HuH-7 (cell line): ENCODE measurements at regions not wholly inside any gene's neighbourhood (a gene's known extent, or its start where the extent isn't known, plus 50 kb on each side); places are given as distances from the start of the nearest gene placed in this dataset.
"Not testable (repeated sequence)": the region's sequence is repeated elsewhere in the genome, so short reads cannot be mapped to it uniquely, and the experiment has no call there.

Source experiments
- DNase-seq: peaks from one replicate; pipeline ENCODE4 v3.0.0; 2011; ENCODE audit warnings: low spot score

- DNase-seq: no peak
Observed at GRCh38 chr11:130675917-130676316, 227.5 kb downstream of the ADAMTS15 start.

- no peak for DNase-seq
Observed at GRCh38 chr11:130677486-130678153, 229.2 kb downstream of the ADAMTS15 start.

GRCh38 chr11:130679247-130679646 is 230.8 kb downstream of the ADAMTS15 start:
- DNase-seq: no peak

- not testable (repeated sequence) for DNase-seq
Observed at GRCh38 chr11:130682471-130682870, 233.8 kb downstream of the SNX19 start.

- no peak for DNase-seq
Observed at GRCh38 chr11:130689222-130689908, 226.9 kb downstream of the SNX19 start.

GRCh38 chr11:130691581-130691980 is 224.7 kb downstream of the SNX19 start:
- no peak for DNase-seq

- DNase-seq: no peak
Observed at GRCh38 chr11:130692220-130692619, 224.1 kb downstream of the SNX19 start.

GRCh38 chr11:130693543-130693942 is 222.7 kb downstream of the SNX19 start:
- DNase-seq: no peak

GRCh38 chr11:130694488-130695045 is 221.7 kb downstream of the SNX19 start:
- DNase-seq: no peak

GRCh38 chr11:130698174-130698573 is 218.1 kb downstream of the SNX19 start:
- DNase-seq: no peak

GRCh38 chr11:130699561-130699960 is 216.7 kb downstream of the SNX19 start:
- no peak for DNase-seq

- no peak for DNase-seq
Observed at GRCh38 chr11:130700092-130700491, 216.2 kb downstream of the SNX19 start.

- DNase-seq: no peak
Observed at GRCh38 chr11:130703489-130704190, 212.6 kb downstream of the SNX19 start.

GRCh38 chr11:130705670-130706421 is 210.4 kb downstream of the SNX19 start:
- no peak for DNase-seq

GRCh38 chr11:130706572-130706971 is 209.7 kb downstream of the SNX19 start:
- DNase-seq: no peak

GRCh38 chr11:130707217-130707616 is 209.1 kb downstream of the SNX19 start:
- no peak for DNase-seq

- no peak for DNase-seq
Observed at GRCh38 chr11:130709531-130709930, 206.7 kb downstream of the SNX19 start.

- DNase-seq: no peak
Observed at GRCh38 chr11:130710021-130710420, 206.3 kb downstream of the SNX19 start.

- no peak for DNase-seq
Observed at GRCh38 chr11:130710497-130711012, 205.7 kb downstream of the SNX19 start.

GRCh38 chr11:130711193-130711592 is 205.1 kb downstream of the SNX19 start:
- DNase-seq: no peak

- no peak for DNase-seq
Observed at GRCh38 chr11:130712480-130712879, 203.8 kb downstream of the SNX19 start.
